ENCODE measurements at regions not wholly inside any gene's neighbourhood (a gene's known extent, or its start where the extent isn't known, plus 50 kb on each side); places are given as distances from the start of the nearest gene placed in this dataset.

- peak; percentile 85 for DNase-seq (ENCODE audit: low read depth)
These were observed 207.4 kb upstream of the JADE1 start for GRCh38 chr4:128601991-128602695.

- DNase-seq (ENCODE audit: low read depth): peak; percentile 99
These were observed 208.3 kb upstream of the JADE1 start for GRCh38 chr4:128600996-128601871.

GRCh38 chr4:128600410-128600809 lies 209.1 kb upstream of the JADE1 start:
- DNase-seq (ENCODE audit: low read depth): no peak

DNA sequence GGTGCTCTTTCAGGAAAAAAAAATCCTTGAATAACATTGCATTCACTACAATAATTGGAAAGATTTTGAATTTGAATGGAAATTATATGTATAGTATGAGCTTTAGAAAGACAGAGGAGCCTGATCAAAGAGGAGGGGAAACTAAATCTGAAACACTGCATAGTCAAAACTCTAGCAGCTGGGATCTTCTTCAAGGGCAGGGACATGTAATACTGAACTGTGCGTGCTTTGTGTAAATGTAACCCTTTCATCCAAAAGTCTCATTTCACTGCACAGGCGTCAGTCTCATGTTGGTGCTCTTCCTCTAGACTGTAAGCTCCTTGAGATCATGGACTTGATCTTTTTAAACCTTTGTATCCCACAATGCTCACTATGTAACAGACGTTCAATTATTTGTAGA lies 212.0 kb upstream of the JADE1 start:
- DNase-seq (ENCODE audit: low read depth): no peak

DNA sequence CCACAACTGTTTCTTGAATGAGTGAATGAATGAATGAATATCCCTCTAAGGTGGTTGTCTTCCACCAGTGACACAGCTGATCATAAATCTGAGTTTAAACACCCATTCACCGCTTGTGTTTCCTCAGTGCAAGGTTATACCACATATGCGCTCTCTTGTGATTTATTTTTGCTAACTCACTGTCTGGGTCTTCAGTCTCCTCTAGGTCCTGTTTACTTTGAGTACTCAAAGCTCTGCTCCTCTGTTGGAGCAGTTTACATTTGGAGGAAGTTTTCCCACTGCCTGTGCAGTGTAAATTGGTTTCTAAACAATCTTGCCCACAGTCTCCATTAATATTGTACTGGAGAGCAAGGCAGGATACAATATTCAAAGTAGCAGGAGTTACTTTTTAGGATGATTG lies 212.6 kb upstream of the JADE1 start:
- no peak for DNase-seq (ENCODE audit: low read depth)

DNA sequence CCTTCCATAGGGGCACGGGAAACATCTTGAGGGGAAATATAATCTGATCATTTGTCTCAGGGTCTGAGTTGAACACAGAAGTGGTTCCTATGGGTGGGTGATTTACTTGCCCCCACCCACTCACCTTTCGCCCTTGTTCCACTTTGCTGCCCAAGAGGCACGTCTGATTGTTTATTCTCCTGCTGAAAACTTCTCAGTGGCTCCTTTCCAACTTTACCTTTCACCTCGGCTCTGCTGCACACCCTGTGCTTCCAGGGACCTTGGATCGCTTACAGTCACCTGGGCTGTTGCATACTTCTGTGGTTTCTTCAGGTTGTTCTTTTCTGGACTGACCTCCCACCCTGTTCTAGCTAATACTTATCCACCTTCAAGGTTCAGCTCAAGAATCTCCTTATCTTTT lies 213.4 kb upstream of the JADE1 start:
- DNase-seq (ENCODE audit: low read depth): no peak

- DNase-seq (ENCODE audit: low read depth): no peak
These were observed 218.0 kb upstream of the JADE1 start for GRCh38 chr4:128591482-128591881.

- DNase-seq (ENCODE audit: low read depth): peak; percentile 42
These were observed 218.7 kb upstream of the JADE1 start for GRCh38 chr4:128590773-128591172.

- peak; percentile 31 for DNase-seq (ENCODE audit: low read depth)
These were observed 219.3 kb upstream of the JADE1 start for GRCh38 chr4:128590034-128590740.

GRCh38 chr4:128589384-128589965 lies 220.0 kb upstream of the JADE1 start:
- no peak for DNase-seq (ENCODE audit: low read depth)

GRCh38 chr4:128587382-128587781 lies 222.1 kb upstream of the JADE1 start:
- no peak for DNase-seq (ENCODE audit: low read depth)

DNA sequence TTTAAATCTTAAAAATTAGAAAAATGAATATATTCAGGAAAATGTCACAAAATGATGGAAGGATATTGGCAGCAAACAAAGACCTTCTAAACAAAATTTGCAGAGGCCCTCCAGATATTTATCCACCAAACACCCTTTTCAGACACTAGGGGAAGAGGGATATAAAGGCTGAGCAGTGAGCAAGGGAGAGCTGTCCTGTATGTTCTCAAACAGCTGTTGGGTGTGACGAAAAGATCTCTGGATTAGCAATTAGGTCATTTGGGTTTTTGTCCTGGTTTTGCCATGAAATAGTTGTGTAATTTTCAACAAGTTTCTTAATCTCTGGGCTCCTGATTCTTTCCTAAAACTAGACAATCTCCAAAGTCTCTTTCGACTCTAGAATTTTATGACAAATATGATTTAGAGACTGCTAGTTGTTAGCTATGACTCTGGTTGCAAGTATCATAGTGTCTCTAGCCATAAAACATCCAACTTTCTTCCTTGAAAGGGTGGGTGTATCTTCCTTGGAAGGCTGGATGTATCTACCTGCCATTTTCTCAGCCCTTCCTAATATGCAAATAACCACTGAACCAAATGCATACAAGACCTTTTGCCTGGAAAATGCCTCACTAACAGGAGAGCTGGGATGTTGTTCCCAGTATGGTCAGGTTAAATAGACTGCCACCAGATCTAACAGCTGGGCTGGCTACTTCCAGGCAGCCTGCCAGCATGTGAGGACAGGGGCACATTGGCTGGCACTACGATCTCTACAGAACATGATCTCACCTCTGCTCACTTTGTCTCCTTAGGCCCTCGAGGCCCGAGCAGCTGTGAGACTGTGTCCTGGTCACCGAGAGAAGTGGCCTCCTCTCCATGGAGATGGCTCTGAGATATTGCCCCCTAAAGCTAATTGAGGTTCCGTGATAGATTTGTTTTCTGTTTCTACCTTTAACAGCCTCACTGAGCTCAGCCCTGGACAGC lies 225.5 kb upstream of the JADE1 start:
- DNase-seq (ENCODE audit: low read depth): no peak

DNA sequence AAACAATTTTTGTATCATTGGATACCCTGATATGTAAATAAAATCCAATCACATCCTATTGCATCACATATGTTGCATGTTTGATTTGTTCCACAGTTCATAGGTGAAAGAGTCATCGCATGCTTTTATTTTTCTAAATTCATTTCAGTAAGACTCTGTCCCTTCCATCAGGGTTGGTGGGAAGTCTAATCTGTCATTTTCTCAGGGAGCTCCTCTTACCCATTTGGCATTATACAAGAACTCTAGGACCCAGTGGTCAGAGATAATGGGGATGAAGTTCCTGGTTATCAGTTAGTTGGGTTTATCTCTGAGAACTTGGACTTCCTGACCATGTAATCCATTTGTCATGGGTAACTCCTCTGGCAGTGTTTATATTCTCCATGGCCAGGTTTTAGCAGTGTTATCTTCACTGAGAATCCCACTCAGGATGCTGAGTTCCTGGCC lies 227.1 kb upstream of the JADE1 start:
- DNase-seq (ENCODE audit: low read depth): no peak

GRCh38 chr4:128579154-128579853 lies 230.2 kb upstream of the JADE1 start:
- DNase-seq (ENCODE audit: low read depth): no peak

- peak; percentile 87 for DNase-seq (ENCODE audit: low read depth)
These were observed 234.8 kb upstream of the JADE1 start for GRCh38 chr4:128574706-128575105.

GRCh38 chr4:128573781-128574508 lies 235.6 kb upstream of the JADE1 start:
- peak; percentile 89 for DNase-seq (ENCODE audit: low read depth)

- no peak for DNase-seq (ENCODE audit: low read depth)
These were observed 236.7 kb upstream of the JADE1 start for GRCh38 chr4:128572778-128573241.

- peak; percentile 98 for DNase-seq (ENCODE audit: low read depth)
These were observed 237.8 kb upstream of the JADE1 start for GRCh38 chr4:128571747-128572146.

DNA sequence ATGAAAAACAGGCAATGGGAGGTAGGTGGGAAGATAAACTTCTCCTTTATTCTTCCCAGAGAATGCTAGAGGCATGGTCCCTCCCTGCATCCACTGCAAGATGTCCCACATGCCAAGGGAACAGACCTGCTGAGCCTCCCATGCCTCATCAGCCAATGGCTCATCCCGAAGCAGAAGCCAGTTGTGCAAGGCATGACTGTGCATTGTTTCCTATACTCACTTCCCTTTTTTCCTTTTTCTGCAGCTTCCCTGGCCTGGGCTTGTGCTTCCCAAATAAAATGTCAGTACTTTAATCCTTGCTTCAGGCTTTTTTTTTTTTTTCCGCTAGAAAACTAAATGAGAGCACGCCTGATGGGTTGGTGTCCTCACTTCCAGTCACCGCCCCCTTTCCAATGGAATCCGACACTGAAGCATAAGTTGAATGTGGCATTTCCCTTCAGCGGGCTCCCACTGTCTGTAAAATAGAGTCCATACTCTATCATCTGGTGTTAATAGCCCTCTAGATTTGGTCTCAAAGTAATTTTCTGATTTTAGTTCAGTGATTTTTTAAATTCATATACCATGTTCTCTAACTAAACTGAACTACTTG lies 239.0 kb upstream of the JADE1 start:
- DNase-seq (ENCODE audit: low read depth): peak; percentile 75

Measured in iris pigment epithelial cell (primary cell).